H1 (cell line): ENCODE measurements at regions not wholly inside any gene's neighbourhood (a gene's known extent, or its start where the extent isn't known, plus 50 kb on each side); places are given as distances from the start of the nearest gene placed in this dataset.
A peak's percentile ranks its signal among the peaks of the same experiment; 100 is the strongest.

Experiments
- PHF8 ChIP-seq: fragments of 200-600 bp; sonication (generic); conservative IDR thresholded peaks from 2 replicates; pipeline ENCODE4 v1.7.1; 2012; ENCODE audit warnings: low read depth, mild to moderate bottlenecking, inconsistent platforms, low read length, moderate library complexity
- RAD21 ChIP-seq, 2 experiments: IDR thresholded peaks in 1 of 2; conservative IDR thresholded peaks in 1 of 2; 2 replicates each; pipeline ENCODE4 v1.6.1; 2011; ENCODE audit warnings: low read depth in 2 of 2, low read length in 2 of 2, improper control_type of control experiment in 1 of 2, inconsistent platforms in 1 of 2, mild to moderate bottlenecking in 1 of 2, moderate library complexity in 1 of 2
- RFX5 ChIP-seq: IDR thresholded peaks from 2 replicates; pipeline ENCODE4 v1.6.1; 2011; ENCODE audit warnings: low read depth, low read length, improper control_type of control experiment, borderline replicate concordance
- RNF2 ChIP-seq: fragments of 200-900, 300-1000 bp; sonication (generic); IDR thresholded peaks from 2 replicates; pipeline ENCODE4 v1.7.1; 2016; ENCODE audit warnings: borderline replicate concordance, low read depth, mild to moderate bottlenecking, antibody characterized with exemption, low read length; ENCODE audit not compliant: poor library complexity, severe bottlenecking; ENCODE audit errors: missing control alignments
- RXRA ChIP-seq: IDR thresholded peaks from 2 replicates; pipeline ENCODE4 v1.6.1; 2011; ENCODE audit warnings: low read depth, mild to moderate bottlenecking, low read length, moderate library complexity; ENCODE audit not compliant: insufficient read depth
- SIX5 ChIP-seq: IDR thresholded peaks from 2 replicates; pipeline ENCODE4 v1.6.1; 2011; ENCODE audit warnings: mild to moderate bottlenecking, low read depth, low read length
- SUZ12 ChIP-seq: fragments of 200-600 bp; sonication (generic); IDR thresholded peaks from 2 replicates; pipeline ENCODE4 v1.6.1; 2012; ENCODE audit warnings: mild to moderate bottlenecking, inconsistent platforms, low read length, moderate library complexity, mixed read lengths
- TF ChIP-seq, protein P1 (sequence below): IDR thresholded peaks from 2 replicates; pipeline ENCODE4 v1.6.1; 2012; ENCODE audit warnings: inconsistent platforms
- TF ChIP-seq, protein P2 (sequence below): IDR thresholded peaks from 2 replicates; pipeline ENCODE4 v1.6.1; 2011; ENCODE audit warnings: low read depth, mild to moderate bottlenecking, low read length; ENCODE audit not compliant: insufficient read depth
- TF ChIP-seq, protein P3 (sequence below): IDR thresholded peaks from 2 replicates; pipeline ENCODE4 v1.6.1; 2012; ENCODE audit warnings: low read length, inconsistent platforms

DNA sequence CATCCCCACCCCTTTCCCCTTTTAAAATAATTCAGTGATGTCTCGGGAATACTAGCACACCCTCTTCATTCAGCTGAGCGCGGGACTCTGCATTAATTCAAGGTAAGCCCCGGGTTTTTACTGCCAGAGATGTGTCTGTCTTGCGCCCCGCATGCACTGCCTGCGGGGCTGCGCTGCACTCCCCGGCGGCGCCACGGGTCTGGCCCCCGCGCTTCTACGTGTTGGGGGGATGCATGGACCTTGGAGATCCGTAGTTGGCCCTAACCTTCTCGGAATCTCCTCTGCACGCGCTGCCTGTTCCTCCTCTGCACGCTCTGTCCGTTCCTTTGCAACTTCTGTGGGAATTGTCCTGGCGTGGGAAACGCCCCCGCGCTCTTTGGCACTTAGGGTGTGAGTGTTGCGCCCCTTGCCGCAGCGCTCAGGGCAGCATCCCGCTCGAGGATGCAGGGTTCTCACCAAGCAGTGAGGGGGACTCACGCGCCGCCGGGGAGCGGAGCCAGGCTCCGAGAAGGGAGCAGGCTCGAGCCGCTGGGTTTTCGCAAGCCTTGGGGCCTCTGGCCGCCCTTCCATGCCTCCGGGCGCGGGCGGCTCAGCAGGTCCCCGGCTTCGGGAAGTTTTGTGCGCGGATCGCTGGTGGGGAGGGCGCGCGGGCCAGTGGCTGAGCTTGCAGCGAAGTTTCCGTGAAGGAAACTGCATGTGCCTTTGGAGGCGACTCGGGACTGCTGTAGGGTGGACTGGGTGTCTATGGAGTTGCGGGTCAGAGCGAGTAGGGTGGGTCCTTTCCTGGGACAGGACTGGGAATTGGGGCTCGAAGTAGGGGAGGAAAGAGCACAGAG is 165.1 kb upstream of the CACNA1E start (continued):
- TF ChIP-seq, protein P1, sequence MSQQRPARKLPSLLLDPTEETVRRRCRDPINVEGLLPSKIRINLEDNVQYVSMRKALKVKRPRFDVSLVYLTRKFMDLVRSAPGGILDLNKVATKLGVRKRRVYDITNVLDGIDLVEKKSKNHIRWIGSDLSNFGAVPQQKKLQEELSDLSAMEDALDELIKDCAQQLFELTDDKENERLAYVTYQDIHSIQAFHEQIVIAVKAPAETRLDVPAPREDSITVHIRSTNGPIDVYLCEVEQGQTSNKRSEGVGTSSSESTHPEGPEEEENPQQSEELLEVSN, result no peak; the same call in 1 of the 2 replicates
- TF ChIP-seq, protein P2, sequence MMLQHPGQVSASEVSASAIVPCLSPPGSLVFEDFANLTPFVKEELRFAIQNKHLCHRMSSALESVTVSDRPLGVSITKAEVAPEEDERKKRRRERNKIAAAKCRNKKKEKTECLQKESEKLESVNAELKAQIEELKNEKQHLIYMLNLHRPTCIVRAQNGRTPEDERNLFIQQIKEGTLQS, result no peak
- no peak for TF ChIP-seq SIX5
- TF ChIP-seq RXRA, result no peak
- TF ChIP-seq RAD21 (IDR thresholded peaks at IDR 0.05 in 1 of 2, conservative IDR thresholded peaks at IDR 0.05 in 1 of 2; ENCODE audit: low read depth in 2 of 2, low read length in 2 of 2), result peak in 1 of 2 experiments; percentile 19; a peak in 1 of 4 replicates
- no peak for TF ChIP-seq PHF8
- TF ChIP-seq, protein P3, sequence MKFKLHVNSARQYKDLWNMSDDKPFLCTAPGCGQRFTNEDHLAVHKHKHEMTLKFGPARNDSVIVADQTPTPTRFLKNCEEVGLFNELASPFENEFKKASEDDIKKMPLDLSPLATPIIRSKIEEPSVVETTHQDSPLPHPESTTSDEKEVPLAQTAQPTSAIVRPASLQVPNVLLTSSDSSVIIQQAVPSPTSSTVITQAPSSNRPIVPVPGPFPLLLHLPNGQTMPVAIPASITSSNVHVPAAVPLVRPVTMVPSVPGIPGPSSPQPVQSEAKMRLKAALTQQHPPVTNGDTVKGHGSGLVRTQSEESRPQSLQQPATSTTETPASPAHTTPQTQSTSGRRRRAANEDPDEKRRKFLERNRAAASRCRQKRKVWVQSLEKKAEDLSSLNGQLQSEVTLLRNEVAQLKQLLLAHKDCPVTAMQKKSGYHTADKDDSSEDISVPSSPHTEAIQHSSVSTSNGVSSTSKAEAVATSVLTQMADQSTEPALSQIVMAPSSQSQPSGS, result no peak
- no peak for TF ChIP-seq RFX5
- peak; percentile 83 for TF ChIP-seq RNF2
- peak; percentile 99 for TF ChIP-seq SUZ12
